Endothelial cell of hepatic sinusoid (primary cell): ENCODE measurements at regions not wholly inside any gene's neighbourhood (a gene's known extent, or its start where the extent isn't known, plus 50 kb on each side); places are given as distances from the start of the nearest gene placed in this dataset.

Experiments used
- in situ Hi-C: cut with HindIII; loops from 2 replicates; pipeline ENCODE4 v1.10.0; 2017; ENCODE audit warnings: low sequenced_read_pairs

DNA sequence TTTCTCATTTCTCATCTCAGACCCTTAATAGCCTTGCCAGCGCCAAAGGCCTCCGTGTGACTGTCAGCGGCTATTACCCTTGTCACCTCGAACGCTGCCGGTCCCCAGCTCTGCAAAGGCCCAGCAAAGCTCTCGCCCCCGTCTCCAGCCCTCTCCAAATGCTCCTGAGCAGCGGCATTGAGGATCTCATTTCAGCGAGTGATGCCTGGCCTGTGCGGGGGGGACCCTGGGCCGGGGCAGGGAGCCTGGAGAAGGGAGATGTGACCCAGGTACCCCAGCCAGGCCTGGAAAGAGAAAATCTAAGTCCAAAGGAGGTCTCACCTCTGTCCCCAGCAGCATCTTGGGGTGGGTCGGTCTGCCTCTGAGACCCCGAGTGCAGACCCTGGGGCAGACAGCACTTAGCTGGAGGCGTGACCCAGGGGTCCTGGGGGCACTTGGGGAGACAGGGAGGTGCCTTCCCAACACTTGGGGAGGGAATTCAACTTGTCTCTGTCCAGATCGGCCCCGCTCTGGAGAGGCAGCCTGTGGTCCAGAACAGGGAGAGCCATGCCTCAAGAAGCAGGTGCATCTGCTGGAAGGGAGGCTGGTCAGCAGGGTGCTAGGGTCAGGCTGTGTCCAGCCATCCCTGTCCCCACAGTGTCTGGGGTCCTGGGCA, 521.3 kb downstream of the TBC1D22A start:
- in situ Hi-C loops, result no loop called here

DNA sequence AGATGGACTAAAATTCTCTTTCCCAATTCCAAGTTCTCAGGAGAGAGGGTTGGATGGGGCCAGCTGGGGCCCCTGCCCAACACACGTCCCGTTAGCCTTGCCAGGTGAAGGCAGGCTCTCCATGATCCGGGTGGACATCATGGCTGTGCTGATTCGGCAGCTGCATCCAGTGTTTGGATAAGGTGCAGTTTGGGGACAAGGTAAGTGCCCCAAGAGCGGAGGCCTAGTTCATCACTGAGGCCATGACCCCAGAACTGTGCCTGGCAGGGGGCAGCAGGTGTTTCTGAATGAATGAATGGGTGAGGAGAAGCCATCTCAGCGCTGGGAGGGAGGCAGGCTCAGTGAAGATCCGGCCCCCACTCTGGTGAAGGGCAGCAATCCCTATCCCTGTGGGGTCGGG, 520.4 kb downstream of the TBC1D22A start:
- in situ Hi-C loops, result no loop called here

DNA sequence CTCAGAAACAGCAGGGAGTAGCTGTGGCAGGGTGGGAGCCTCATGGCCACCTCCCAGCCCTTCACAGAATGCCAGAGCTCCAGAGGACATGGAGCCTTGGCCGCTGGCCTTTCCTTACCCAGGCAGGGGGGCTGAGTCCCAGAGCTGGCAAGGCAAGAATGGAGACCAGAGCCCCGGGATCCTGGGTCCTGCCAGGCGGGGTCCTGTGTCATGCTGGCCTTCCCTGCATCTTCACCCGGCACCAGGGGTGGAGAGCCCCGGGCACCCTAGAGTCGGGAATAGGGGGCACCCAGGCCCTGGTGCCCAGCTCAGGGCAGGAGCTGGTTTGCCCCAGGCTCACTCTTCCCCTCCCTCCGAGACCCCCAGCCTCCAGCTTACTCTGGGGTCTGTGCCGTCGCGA, 519.9 kb downstream of the TBC1D22A start:
- in situ Hi-C loops, result no loop called here

DNA sequence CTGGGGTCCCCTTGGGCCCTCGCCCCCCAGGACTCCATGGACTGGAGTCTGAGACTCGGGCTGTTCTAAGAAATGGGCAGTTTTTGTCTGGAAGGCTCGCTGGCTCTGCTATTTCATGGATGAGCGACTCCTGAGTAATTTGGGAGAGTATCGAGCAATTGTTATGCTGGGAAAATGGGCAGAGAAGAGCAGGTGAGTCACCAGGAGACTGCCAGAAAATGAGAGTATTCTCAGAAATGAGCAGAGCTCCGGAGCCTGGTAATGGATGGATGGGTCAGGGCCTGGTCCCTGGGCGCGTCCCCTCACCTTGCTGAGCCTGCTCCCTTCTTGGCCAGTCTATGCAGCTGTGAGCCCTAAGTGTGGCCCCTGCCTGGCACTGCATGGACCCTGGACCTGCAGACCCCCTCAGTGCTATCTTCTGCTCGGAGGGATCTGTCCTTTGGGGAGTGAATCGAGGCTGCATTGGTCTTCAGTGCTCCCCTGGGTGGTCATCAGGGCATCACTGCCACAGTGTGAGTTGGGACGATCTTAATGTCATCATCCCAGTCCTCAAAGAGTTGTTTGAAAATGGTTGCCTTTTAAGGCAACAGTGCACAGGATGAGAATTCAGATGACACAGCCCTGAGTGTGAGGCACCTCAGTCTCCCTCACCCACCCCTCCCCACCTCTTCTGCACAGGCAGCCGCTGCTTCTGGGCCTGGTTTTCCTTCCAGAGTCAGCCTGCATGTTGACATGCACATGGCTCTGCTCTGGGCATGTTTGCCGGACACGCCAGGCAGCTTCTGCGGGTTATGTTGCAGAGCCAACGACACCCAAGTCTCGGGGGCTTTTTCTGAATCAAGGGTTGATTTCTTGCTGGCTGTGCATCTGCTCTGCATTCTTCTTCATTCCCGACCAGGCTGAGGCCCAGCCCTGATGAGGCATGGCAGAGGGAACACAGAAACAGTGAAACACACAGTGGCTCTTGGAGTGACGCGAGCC, 519.0 kb downstream of the TBC1D22A start:
- in situ Hi-C loops, result no loop called here

DNA sequence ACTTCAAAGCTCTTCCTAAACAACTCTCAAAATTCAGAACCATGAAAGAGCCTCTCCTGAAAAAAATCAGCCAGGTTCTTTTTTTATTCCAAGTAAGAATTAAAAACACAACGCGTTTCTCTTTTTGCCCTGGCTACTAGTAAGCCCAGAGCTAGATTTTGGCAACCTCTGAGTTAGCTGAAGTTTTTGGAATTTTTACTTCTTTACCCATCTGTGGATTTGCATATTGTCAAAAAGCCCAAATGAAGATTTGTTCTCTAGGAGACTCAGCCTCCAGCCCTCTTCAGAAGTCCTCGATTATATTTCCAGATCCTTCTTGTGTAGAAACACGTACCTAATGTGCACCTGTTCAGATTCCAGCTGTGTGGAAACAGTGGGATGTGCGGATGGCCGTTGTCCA, 517.9 kb downstream of the TBC1D22A start:
- in situ Hi-C loops, result no loop called here

DNA sequence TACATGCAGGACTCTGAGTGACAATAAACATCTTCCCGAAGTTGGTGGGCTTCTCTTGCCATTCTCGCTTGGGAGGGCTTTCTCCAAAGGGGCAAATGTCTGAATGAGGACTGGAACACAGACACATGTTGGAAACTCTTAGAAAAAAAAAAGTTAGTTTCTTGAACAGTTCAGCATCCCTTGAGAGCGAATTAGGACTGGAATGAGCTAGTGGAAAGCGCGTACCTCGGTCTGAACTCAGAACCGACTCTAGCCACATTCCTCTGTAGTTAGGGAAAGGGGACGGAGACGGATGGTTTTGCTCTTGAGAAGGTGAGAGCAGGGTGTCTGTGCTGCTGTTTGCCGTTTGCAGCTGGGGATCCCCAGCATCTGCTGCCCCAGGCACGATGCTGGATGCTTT, 517.3 kb downstream of the TBC1D22A start:
- in situ Hi-C loops, result no loop called here

DNA sequence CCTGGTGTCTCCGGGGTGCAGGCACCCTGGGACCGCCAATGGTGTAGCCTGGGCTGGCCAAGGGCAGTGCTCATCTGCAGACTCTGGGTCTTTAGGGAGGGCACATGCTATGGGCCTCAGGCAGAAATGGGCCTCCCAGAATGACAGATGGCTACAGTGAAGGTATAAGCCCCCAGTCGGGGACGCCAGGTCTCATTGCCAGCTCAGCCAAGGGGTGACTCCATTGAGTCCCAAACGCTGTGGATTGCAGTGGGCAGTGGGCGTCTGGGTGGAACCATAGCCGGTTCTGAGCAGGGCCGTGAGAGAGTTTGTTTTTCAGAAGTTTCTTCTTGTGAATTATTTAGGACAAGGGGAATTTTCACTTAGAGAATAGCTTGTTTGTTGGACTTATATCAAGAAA, 516.9 kb downstream of the TBC1D22A start:
- in situ Hi-C loops, result no loop called here

DNA sequence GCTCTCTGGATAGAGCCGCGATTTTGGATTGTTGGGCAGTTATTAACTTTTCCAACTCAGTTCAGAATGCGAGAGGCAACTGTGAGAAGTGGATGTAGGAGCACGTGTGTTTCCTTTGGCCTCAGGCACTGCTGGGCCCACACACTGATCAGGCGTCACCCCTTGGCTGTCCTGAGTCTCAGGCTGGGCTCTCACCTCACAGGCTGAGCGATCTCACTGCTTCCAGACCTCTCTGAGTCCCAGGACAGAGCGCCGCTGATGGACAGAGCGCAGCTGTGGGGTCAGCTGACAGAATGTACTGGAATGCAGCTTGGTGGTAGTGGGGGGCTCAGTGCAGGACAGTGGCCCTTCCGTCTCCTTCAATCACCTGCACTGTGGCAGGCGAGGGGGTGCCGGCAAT, 516.2 kb downstream of the TBC1D22A start:
- in situ Hi-C loops, result no loop called here

DNA sequence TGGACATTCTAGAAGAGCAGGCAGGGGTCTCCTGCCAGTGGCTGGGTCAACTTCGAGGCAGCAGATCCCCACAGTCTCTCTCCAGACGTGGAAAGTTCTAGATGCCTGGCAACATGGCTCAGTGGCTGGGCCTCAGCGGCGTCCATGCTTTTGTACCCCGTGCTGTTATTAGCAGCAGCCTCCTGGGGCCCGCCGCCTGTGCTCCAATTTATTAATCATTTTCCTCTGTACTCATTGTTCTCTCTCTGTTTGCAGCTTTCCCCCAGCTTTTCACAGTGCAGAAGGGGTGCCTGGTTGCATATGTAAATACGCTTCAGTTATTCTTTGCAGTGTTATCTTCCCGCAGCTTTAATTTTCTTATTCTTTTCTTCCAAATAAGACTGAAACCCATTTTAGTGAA, 515.1 kb downstream of the TBC1D22A start:
- in situ Hi-C loops, result no loop called here

DNA sequence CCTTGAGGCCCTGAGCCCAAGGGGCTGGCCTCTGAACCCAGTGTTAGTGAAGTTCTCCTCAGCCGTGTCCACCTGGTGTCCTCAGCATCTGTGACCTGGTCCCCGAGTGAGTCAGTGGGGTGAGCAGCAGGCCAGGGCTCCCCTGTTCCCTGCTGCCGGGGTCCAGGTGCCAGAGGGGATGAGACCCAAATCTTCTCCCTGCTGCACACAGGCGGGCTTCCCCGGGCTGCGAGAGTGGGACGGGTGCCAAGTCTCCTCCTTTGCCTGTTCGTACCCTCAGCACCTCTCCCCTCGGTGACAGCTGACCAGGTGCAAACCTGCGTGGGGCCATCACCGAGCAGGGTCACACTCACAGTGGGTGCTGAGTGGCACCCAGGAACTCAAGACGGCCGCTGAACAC, 514.5 kb downstream of the TBC1D22A start:
- in situ Hi-C loops, result no loop called here

DNA sequence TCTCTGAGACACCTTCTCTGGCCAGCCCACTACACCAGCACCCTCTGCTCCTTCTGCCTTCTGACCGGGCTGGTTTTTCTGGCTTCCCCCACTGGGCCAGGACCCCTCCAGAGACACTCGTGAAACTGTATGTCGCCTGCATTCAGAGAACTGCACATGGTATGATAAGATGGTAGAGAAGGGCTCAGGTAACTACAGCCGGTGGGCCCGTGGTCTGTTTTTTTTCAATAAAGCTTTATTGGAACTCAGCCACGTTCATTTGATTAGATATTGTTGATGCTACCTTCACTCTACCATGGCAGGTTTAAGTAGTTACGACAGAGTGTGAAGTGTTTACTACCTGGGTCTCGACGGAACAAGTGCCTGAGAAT, 514.0 kb downstream of the TBC1D22A start:
- in situ Hi-C loops, result no loop called here

DNA sequence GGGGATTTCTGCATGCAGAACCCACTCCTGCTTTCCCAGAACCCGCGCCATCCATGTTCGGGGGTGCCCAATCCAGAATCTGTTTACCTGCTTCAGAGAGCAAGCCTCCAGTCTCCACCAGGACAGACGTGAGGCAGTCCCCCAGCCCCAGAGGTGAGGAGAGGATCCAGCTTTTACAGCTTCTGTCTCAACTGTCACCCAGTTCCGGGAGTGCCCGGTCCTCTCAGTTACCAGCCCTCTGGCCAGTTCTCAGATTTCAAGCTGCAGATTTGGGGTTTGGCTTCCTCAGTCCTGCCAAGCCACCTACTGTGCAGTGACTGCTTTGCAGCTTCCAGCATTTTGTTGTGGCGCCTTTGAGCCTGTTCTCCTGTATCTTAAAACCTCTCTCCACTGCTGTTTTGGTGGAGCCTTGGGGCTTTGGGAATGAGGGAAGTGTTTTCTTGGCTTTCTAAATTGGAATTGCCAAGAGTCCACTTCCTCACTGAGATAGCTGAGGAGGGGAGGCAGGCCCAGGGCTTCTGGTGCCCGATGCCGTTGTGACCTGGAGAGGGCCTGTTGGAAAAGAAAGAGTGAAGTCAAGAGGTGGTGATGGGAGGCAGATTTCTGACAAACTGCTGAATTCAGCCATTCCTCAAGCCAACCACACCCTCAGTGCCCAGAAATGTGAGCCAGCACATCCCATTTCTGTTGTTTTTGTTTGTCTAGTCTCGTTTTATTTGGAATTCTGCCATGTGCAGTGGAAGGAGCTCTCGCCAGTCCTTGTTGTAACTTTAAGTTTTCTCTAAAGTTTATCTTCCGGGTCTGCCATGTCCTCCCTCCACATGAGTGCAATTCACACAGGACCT, 513.4 kb downstream of the TBC1D22A start:
- in situ Hi-C loops, result no loop called here

DNA sequence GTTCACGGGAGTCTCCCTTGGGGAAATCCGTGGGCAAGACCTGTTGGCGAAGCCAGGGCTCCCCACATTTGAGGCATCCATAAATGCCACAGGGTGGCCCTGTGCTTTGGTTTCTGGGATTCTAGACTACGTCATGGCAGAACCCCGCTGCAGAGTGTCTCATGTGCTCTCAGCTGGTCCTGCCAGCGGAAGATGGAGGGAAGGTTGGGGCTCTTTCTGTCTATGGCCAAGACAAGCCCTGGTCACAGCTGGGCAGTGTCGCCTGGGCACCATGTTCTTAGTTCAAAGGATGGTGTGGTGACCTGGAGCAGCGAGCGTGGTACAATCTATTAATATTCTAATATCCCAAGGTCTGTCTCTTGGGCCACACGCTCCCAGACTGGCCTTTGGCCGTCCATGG, 511.7 kb downstream of the TBC1D22A start:
- in situ Hi-C loops, result no loop called here

DNA sequence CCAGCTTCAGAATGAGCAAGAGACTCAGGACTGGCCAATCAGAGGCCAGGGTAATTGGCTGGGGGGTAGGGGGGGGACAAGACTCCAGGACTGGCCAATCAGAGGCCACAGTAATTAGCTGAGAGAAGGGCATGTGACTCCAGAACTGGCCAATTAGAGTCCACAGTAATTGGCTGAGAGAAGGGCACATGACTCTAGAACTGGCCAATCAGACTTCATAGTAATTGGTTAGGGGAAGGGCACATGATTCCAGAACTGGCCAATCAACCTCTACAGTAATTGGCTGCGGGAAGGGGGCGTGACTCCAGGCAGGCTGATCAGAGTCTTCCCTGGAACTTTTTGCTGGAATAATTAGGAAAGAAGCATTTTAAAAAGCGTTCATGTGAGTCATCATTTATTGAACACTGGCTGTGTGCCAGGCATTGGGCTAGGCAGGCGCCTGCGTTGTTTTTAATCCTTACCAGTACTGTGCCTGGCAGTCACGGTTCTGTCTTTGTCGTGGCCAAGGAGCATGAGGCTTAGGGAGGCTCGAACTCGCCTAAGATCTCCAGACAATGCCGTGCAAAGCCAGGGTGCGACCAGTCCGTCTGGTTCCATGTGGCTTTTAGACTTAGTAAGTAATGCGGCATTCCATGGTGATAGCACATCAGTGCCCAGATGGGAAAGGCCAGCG, 508.1 kb downstream of the TBC1D22A start:
- in situ Hi-C loops, result no loop called here

DNA sequence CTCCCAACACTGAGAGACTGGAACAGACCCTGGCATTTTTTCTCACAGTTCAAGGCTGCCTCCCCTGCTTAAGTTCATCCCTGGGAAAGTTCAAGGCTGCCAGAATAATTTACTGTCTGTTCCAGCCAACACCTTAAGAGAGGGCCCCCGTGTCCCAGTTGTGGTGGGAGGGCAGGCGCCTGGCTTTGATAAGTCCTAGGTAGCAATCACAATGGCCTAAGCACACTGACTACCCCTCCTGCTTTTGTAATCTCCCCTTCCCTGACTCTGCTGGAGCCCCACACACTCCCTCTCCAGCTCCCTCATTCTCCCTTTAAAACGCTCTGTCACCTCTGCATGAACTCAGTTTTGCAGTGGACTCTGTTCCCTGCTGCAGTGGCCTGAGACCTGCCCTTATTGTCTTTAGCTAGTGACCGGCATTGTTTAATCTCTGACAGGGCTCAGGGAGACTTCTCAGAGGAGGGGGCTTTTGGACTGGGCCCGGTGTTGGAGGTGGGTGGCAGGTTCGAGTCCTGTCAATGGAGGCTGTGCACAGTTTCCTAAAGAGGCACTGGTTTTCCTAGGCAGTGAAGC, 507.2 kb downstream of the TBC1D22A start:
- in situ Hi-C loops, result no loop called here

DNA sequence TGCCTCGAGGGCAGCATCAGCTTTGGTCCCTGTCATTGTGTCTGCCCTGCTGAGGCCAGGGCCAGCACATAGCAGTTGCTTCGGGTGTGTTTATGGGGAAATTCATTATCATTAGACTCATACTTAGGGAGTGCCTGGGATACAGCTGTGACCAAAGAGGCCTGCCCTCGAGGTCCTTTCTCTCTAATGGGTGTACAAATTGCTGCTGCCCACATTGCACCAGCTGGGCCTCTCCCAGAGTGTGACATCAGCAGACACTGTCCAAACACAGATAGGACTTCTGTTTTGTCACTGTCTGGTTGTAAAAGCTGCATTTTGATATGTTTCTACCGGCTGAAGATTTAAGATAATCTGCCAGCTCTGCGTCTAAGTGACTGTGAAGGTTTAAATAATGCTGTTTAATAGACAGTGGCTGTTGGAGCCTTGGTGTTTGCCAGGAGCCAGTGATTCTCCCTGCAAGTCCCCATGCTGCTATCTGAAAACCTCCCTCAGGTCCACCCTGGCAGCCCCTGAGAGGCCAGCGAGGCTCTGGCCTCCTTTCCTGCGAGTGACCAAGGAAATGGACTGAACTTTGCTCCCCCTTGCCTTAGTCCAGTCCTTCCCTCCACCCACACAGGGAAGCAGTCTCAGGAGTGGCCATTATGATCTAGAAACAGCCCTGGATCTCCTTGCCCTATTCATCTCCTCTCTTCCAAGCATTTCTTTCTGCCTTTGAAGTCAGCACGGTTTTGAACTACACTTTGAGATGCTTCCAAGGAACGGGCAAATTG, 505.2 kb downstream of the TBC1D22A start:
- in situ Hi-C loops, result no loop called here

DNA sequence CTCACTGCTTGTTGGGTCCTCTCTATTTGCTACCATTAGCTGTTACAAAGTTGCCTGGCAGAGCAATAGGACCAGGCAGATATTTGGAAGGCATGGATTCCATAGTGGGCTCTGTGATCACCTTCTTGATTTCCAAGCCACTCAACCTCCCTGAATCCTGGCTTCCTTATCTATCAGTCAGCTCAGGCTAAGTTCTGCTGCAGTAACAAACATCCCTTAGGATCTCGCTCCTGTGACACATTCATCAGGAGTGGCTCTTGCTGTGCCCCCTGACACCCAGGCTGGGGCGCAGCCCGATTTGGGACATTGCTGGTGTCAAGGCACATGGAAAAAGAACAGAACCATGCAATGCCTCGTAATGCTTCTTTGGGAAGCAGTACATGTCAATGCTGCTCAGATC, 503.9 kb downstream of the TBC1D22A start:
- in situ Hi-C loops, result no loop called here

DNA sequence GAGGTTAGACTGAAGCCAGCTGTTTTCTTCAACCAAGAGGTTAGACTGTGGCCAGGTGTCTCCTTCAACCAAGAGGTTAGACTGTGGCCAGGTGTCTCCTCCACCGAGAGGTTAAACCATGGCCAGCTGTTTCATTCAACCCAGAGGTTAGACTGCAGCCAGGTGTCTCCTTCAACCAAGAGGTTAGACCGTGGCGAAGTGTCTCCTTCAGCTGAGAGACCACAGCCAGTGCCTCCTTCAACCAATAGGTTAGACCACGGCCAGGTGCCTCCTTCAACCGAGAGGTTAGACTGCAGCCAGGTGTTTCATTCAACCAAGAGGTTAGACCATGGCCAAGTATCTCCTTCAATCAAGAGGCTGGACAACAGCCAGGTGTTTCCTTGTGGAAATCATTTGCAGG, 498.1 kb downstream of the TBC1D22A start:
- in situ Hi-C loops, result no loop called here

DNA sequence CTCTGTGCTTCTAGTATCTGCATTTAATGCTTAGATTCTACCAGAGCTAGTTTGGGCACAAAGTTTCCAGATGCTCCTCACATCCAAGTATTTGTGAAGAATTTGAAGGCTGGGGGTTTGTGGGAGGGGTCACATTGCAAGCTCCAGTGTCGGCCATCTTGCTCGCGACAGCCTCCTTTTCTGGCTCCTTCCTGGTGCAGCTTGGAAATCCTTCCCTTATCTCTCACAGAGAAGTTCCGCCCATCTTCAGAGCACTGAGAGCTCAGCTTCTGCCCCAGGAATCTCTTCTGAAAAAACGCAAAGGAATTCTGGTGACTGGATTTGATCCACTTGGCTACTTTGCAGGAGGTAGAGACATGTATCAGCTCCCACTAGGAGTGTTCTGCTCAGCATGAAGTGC, 497.5 kb downstream of the TBC1D22A start:
- in situ Hi-C loops, result loop anchor here (5.0 kb wide), 1 partner anchor 77 kb away; no protein-coding TSS in a partner anchor

DNA sequence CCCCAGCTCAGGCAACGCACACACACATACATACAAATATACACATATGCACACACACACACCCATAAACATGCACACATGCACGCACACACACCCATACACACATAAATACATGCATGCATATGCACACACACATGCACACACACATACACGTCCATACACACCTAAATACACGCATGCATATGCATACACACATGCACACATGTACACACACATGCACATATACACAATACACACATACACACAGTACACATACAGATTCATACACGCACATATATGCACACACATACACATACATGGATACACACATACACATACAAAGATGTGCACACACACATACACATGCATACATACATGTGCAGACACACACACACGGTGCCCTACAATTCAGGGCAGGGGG, 496.6 kb downstream of the TBC1D22A start:
- in situ Hi-C loops, result loop anchor here (5.0 kb wide), 1 partner anchor 78 kb away; no protein-coding TSS in a partner anchor
